Fibroblast of skin of left biceps (primary cell): ENCODE measurements at regions not wholly inside any gene's neighbourhood (a gene's known extent, or its start where the extent isn't known, plus 50 kb on each side); places are given as distances from the start of the nearest gene placed in this dataset.

ENCODE experiments used
- DNase-seq, 2 experiments: peaks; one replicate each; pipeline ENCODE4 v3.0.0-alpha.2; 2013; ENCODE audit warnings: low read depth in 2 of 2

DNA sequence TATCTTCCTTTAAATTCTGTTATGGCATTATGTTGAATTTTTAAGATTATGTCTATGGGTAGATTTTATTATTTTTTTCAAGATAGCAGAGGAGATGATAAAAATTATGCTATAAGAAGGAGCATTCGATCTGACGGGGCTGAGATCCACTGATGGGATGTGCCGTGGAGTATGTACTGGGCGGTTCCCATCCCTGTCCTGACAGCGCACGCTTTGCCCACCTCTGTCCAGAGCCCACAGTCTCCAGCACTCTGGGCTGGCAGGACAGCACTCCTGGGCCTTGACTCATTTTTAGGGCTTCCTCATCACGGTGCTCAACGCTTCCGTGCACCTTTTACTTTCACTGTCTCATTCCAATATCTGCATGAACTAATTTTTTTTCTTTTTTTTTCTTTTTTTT lies 235.5 kb downstream of the TEX29 start:
- no peak for DNase-seq

DNA sequence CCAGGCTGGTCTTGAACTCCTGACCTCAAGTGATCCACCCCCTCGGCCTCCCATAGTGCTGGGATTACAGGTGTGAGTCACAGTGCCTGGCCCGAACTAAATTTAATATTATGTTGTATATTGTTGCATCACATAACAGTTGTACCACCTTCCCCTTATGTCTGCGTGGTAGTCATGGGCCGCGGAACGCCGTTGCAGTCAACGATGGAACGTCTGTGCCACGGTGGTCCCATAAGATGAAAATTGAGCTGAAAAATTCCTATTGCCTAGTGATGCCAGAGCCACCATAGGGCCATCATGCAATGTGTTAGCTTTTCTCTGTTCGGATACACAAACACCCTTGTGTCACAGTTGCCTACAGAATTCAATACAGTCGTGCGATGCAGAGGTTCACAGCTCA lies 236.1 kb downstream of the TEX29 start:
- no peak for DNase-seq

GRCh38 chr13:111557921-111558699 lies 237.7 kb downstream of the TEX29 start:
- DNase-seq: no peak

- DNase-seq: no peak
Measured at GRCh38 chr13:111558700-111559088, 238.3 kb downstream of the TEX29 start.

DNA sequence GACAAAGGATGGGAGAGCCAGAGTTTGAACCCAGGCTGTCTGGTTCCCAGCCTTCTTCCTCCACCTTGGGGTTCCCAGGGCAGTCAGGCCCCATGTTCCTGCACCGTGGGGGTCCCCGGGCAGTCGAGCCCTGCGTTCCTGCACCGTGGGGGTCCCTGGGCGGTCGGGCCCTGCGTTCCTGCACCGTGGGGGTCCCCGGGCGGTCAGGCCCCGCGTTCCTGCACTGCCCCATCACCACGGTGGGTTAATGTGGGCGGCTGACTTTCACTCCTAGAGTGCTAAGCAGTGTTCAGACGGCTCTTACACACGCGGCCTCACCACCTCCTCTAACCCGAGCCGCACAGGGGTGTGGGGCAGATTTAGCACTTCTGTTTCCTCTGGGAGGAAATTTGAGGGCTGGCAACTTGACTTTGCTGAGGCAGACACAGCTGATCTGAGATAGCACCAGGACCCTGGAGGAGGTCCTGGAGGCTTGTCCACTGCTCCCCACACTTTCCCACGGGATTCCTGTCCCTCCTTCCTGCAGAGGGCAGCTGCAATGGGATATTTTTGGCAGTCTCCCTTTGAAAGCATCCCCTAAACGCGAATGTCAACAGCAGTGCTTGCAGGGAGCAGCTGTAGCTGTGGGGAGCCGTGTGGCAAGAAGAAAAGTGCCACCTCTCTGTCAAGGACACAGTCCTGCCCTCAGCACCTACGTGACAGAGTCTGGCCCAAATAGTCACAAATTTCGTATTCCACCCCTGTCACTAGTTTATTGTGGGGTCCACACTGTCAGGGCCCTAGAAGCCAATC lies 239.4 kb downstream of the TEX29 start:
- no peak for DNase-seq

- DNase-seq: no peak
Measured at GRCh38 chr13:111561091-111561781, 240.8 kb downstream of the TEX29 start.

DNA sequence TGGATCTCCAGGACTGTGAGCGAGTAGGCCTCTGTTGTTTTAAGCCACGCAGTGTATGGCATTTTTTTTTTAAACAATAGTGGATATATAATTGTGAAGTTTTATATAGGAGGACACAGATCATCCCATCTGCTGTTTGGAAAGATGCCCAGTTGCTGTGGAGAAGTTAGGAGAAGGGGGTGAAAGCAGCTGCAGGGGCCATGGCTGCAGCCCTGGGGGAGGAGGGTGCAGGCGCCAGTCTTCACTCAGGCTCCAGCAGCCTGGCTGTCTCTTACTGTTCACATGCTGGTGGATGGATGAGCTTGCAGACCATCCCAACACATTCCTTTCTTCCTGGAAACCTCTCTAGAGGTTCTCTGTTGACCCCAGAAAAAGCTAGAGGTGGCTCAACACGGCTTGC lies 242.3 kb downstream of the TEX29 start:
- DNase-seq: no peak

GRCh38 chr13:111564606-111565005 lies 244.2 kb downstream of the TEX29 start:
- no peak for DNase-seq

DNA sequence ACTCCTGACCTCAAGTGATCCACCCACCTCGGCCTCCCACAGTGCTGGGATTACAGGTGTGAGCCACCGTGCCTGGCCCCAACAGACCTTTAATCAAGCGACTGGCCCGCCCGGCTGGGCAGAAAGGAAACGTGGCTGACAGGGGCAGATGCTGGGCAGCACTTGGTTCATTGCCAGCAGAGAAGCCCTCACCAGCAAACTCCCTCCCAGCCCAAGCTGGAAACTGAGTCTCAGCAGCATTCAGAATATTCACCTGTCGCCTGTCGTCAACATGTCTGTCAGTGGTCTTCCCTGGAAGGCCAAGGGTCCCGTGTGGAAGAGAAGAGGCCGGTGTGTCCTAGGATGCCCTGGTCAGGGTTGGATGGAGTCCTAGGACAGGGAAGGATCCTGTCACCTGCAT lies 245.0 kb downstream of the TEX29 start:
- no peak for DNase-seq

- DNase-seq: no peak
Measured at GRCh38 chr13:111566567-111566966, 246.1 kb downstream of the TEX29 start.

GRCh38 chr13:111567637-111568036 lies 247.2 kb downstream of the TEX29 start:
- no peak for DNase-seq

- DNase-seq: no peak
Measured at GRCh38 chr13:111568290-111568689, 247.8 kb downstream of the TEX29 start.

- DNase-seq: no peak
Measured at GRCh38 chr13:111570911-111571310, 250.5 kb downstream of the TEX29 start.

- no peak for DNase-seq
Measured at GRCh38 chr13:111572956-111573761, 252.7 kb downstream of the TEX29 start.

- no peak for DNase-seq
Measured at GRCh38 chr13:111573801-111574200, 253.4 kb downstream of the TEX29 start.

DNA sequence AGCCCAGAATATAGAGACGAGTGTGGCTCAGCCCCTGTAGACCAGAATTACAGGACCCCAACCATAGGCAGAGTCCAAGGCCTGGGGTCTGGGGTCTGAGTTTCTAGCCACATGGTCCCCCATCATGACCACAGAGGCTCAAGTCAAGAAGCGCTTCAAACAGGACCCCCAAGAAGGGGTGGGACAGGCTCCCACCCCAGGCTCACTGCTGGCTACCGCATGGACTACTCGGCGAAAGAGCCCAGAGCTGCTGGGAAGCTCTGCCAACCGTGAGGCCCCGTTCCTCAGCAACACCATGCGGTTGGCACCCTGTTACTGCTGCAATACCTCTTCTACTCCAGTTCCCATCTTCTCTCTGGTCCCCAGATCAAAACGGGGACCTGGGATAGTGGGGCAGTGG lies 254.8 kb downstream of the TEX29 start:
- DNase-seq: no peak

DNA sequence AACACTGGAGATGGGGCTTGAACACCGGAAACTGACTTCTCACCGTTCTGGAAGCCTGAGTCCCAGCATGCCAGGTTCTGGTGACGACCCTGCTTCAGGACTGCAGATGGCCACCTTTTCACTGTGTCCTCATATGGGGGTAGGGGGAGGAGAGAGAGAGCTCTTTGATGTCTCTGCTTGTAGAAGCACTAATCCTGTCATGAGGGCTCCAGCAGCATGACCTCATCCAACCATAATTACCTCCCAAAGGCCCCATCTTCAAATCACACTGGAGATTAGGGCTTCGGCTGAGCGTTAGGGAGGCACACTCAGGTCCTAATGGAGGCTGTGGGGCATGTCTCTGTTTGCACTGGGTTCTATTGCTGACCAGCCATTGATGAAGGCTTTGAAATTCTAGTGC lies 255.3 kb downstream of the TEX29 start:
- DNase-seq: no peak

GRCh38 chr13:111577208-111577828 lies 256.9 kb downstream of the TEX29 start:
- no peak for DNase-seq

DNA sequence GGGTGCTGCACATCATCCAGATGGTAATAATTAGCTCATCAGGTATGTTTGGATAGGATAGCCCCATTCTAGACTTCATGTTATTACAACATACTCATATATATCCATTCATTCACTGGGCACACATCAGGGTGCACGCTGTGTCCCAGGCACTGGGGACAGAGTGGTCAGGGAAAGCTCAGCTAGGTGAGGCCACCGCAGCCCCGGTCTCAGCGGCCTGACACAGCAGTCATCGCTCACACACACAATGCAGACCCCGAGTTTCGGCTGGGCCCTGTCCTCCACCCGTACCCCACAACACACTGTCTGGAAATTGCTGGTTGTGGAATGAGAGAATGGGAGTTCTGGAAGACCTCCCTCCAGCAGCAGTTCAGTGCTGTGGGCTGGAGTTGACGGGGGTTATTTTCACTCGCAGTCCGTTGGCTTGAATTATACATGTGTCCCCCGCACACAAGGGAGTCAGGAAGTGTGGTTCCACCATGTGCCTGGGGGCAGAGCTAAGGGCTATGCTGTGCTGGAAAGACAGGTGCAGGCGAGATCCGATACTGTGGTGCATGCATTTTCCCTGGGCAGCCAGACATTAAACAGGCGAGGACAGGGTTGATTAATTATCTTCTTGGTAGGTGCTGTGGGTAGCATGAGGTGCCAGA lies 257.6 kb downstream of the TEX29 start:
- DNase-seq: no peak

DNA sequence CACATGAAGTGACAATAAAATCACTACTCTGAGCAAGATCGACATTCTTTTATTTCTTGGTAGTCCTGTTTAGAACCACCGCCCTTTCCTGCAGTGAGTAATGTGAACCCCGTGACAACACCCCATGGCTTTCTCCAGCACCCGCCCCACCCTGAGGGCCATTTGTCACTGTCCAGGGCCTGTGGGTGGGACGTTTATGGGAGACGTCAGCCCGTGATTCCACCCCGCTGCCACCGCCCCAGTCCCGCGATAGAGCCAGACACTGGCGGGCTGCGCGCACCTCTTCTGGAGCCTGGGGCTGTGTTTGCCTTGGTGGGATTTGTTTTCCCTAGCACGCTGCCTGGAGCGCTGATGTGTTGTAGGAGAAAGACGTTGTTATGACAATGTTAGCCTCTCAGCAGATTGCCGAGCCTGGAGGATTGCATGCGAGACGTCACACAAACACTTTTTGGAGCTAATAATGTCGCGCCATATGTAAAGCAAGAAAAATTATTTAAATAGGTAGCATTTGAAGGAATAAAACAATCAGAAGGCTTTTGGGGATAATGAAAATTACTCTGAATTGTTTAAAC lies 263.7 kb downstream of the TEX29 start:
- DNase-seq: no peak
